ENCODE measurements at regions not wholly inside any gene's neighbourhood (a gene's known extent, or its start where the extent isn't known, plus 50 kb on each side); places are given as distances from the start of the nearest gene placed in this dataset.

DNA sequence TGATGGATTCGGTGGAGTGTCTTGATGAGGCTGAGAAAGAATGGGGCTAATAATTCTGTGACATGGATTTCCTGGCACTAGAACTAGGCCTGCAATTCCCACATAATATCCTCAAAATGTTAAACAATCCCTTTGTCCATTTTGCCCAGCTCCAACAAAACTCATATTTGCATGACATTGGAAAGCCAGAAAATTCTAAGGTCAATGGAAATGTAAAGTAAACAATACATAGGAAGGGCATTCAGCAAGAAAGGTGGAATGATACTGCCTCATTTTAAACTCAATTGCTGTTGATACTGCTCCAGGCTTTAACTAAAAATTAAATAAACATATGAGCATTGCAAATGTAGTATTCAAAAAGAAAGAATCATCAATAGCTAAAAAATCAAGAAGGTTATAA lies 434.8 kb upstream of the SLC8A1 start:
- TF ChIP-seq, protein P1, sequence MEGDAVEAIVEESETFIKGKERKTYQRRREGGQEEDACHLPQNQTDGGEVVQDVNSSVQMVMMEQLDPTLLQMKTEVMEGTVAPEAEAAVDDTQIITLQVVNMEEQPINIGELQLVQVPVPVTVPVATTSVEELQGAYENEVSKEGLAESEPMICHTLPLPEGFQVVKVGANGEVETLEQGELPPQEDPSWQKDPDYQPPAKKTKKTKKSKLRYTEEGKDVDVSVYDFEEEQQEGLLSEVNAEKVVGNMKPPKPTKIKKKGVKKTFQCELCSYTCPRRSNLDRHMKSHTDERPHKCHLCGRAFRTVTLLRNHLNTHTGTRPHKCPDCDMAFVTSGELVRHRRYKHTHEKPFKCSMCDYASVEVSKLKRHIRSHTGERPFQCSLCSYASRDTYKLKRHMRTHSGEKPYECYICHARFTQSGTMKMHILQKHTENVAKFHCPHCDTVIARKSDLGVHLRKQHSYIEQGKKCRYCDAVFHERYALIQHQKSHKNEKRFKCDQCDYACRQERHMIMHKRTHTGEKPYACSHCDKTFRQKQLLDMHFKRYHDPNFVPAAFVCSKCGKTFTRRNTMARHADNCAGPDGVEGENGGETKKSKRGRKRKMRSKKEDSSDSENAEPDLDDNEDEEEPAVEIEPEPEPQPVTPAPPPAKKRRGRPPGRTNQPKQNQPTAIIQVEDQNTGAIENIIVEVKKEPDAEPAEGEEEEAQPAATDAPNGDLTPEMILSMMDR (conservative IDR thresholded peaks at IDR 0.05; ENCODE audit: control insufficient read depth, insufficient read depth, low read depth, low read length): no peak
- H3K4me3 ChIP-seq (ENCODE audit: control insufficient read depth, low read depth, low read length): no peak overlapping the region
- DNase-seq (ENCODE audit: low read depth): no peak

DNA sequence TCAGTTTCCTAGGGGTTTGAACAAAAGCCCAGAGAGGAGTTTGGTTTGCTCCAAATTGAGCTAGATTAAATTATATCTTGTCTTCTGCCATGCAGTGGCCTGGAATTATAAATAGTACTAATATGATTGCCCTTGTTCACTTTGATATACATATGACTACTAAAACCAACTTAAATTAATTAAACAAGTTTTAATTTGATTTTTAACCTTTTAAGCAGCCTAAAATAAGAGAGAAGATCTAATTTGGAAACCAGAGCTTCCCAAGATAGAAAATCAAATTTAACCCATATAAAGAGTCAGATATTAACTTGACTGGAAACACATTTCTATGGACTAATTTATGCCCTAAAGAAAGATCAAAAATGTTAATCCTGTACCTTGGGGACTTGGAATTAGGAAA lies 444.5 kb upstream of the SLC8A1 start:
- H3K4me3 ChIP-seq (ENCODE audit: control insufficient read depth, low read depth, low read length): no peak overlapping the region
- DNase-seq (ENCODE audit: low read depth): no peak
- TF ChIP-seq, protein P1 (conservative IDR thresholded peaks at IDR 0.05; ENCODE audit: control insufficient read depth, insufficient read depth, low read depth, low read length): no peak

DNA sequence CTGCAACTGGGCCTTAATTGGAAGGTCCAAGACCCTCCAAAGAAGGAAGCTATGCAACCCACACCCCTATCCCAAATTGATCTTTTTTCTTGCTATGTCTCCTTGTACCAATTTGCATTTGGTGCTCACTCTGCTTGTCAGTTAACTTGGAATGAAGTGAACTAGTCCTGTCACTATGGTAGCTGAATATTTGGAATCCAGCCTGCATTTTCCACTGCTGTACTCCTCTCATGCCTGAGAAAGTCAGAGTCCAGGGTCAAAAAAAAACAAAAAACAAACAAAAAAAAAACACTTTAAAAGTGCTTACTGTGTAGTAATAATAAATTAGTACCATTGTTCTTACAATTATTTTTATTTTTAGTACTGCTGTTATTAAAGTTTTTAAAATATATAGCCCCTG lies 462.8 kb upstream of the SLC8A1 start:
- TF ChIP-seq, protein P1 (conservative IDR thresholded peaks at IDR 0.05; ENCODE audit: control insufficient read depth, insufficient read depth, low read depth, low read length): no peak
- no peak for DNase-seq (ENCODE audit: low read depth)
- H3K4me3 ChIP-seq (ENCODE audit: control insufficient read depth, low read depth, low read length): no peak overlapping the region

DNA sequence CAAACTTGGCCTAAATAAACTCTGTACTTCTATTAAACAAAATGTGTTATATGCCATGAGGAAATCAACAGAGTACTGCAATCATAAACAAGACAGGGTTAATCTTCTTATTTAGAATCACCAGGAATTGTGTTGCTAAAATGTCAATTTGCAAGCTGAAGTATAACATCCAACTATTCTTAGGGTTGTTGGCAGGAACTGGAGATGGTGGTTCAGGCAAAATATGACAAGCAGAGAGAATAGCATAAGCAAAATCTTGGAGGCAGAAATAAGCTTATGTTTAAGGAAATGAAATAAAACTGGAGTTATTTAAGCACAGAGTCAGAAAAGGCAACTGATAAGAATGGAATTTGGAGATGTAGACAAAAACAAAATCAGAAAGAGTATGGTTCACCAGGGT lies 463.8 kb upstream of the SLC8A1 start:
- H3K4me3 ChIP-seq (ENCODE audit: control insufficient read depth, low read depth, low read length): no peak overlapping the region
- TF ChIP-seq, protein P1 (conservative IDR thresholded peaks at IDR 0.05; ENCODE audit: control insufficient read depth, insufficient read depth, low read depth, low read length): no peak
- no peak for DNase-seq (ENCODE audit: low read depth)

DNA sequence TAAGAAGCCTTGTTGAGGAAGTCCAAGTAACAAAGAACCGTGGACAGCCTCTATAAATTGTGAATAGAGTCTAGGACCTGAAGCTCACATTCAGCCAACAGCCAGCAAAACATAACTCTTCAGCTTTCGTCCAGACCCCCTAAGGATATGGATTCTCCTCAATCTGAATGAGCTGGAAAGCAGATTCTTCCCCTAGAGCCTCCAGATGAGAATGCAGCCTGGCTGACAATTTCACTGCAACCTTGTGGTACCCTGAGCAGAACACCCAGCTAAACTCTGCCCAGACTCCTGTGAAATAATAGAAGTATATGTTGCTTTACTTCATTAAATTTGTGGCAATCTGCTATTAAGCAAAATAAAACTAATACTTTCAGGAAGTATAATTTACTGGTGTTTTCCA lies 483.5 kb upstream of the SLC8A1 start:
- DNase-seq (ENCODE audit: low read depth): no peak
- TF ChIP-seq, protein P1 (conservative IDR thresholded peaks at IDR 0.05; ENCODE audit: control insufficient read depth, insufficient read depth, low read depth, low read length): no peak
- H3K4me3 ChIP-seq (ENCODE audit: control insufficient read depth, low read depth, low read length): no peak overlapping the region

DNA sequence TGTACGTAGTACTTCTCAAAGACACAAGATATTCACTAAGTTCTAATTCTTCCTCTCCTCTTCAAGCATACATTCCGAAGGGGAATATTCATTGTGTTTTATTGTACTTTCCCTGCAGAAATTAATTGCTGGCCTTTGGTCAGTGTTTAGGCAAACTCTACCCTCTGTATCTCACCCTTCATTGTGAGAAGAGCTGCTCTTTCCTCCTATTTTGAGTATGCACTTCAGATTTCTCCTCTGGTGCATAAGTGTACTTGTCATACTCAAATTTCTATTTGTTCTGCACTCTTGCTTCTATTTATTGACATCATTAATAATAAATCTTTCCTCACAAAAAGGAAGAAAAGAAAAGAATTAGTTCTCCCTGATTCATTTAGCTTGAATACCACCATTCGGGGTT lies 485.4 kb upstream of the SLC8A1 start:
- DNase-seq (ENCODE audit: low read depth): no peak
- H3K4me3 ChIP-seq (ENCODE audit: control insufficient read depth, low read depth, low read length): no peak overlapping the region

More for the DNA sequence above, 485.4 kb upstream of the SLC8A1 start:
- TF ChIP-seq, protein P1 (conservative IDR thresholded peaks at IDR 0.05; ENCODE audit: control insufficient read depth, insufficient read depth, low read depth, low read length): no peak

All from fibroblast of mammary gland (primary cell).